ENCODE measurements at regions not wholly inside any gene's neighbourhood (a gene's known extent, or its start where the extent isn't known, plus 50 kb on each side); places are given as distances from the start of the nearest gene placed in this dataset.

DNA sequence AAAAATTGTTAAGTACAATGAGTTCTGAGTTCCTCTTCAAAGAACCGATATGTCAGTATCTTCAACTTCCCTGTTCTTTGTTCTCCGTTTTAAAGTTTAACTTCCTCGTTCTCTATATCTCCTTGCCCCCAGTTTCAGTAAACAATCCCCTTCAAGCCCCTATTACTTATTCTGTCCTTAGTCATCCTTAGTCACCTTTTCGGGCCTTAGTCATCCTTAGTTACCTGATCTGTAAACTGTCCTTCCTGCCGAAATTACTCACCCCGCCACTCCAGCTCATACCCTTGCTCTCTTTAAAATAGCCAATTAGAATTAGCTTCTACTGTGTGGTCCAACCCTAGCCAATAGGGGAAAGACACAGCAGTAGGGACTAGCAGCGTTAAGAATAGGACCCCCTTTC lies 1165.6 kb downstream of the NSUN3 start:
- TF ChIP-seq CTCF (IDR thresholded peaks at IDR 0.05; ENCODE audit: low read depth, low read length) (no peak), EZH2phosphoT487 (IDR thresholded peaks at IDR 0.05; ENCODE audit: low read depth) (no peak)
